Stimulated activated CD8-positive, alpha-beta memory T cell treated with anti-CD3 and anti-CD28 coated beads, Interleukin-7, amount 100 ng/mL, for 4 hours (primary cell): ENCODE measurements at regions not wholly inside any gene's neighbourhood (a gene's known extent, or its start where the extent isn't known, plus 50 kb on each side); places are given as distances from the start of the nearest gene placed in this dataset.
"Not testable (repeated sequence)": the region's sequence is repeated elsewhere in the genome, so short reads cannot be mapped to it uniquely, and the experiment has no call there.

Experiments used
- DNase-seq, 2 donors: peaks; one replicate each; pipeline ENCODE4 v3.0.0-alpha.2; 2020; ENCODE audit warnings: low read depth in 2 of 2

- not testable (repeated sequence) for DNase-seq
Observed at GRCh38 chr16:88164196-88165039, 213.2 kb downstream of the BANP start.

- DNase-seq = not testable (repeated sequence)
Observed at GRCh38 chr16:88165040-88165544, 213.9 kb downstream of the BANP start.

GRCh38 chr16:88165683-88166082 lies 214.4 kb downstream of the BANP start:
- not testable (repeated sequence) for DNase-seq

GRCh38 chr16:88166209-88166773 lies 215.1 kb downstream of the BANP start:
- DNase-seq = not testable (repeated sequence)

- not testable (repeated sequence) for DNase-seq
Observed at GRCh38 chr16:88167798-88168556, 214.8 kb upstream of the ZNF469 start.

GRCh38 chr16:88168557-88168949 lies 214.2 kb upstream of the ZNF469 start:
- not testable (repeated sequence) for DNase-seq

GRCh38 chr16:88169136-88169830 lies 213.5 kb upstream of the ZNF469 start:
- not testable (repeated sequence) for DNase-seq

- DNase-seq = not testable (repeated sequence)
Observed at GRCh38 chr16:88169831-88170165, 213.0 kb upstream of the ZNF469 start.

GRCh38 chr16:88170528-88170991 lies 212.2 kb upstream of the ZNF469 start:
- no peak for DNase-seq

GRCh38 chr16:88171126-88171525 lies 211.6 kb upstream of the ZNF469 start:
- DNase-seq = not testable (repeated sequence)

GRCh38 chr16:88176184-88176583 lies 206.6 kb upstream of the ZNF469 start:
- DNase-seq = not testable (repeated sequence)

GRCh38 chr16:88176591-88177180 lies 206.1 kb upstream of the ZNF469 start:
- DNase-seq = not testable (repeated sequence)

GRCh38 chr16:88178251-88178650 lies 204.5 kb upstream of the ZNF469 start:
- DNase-seq = not testable (repeated sequence)

GRCh38 chr16:88178896-88179295 lies 203.9 kb upstream of the ZNF469 start:
- DNase-seq = not testable (repeated sequence)

- DNase-seq = not testable (repeated sequence)
Observed at GRCh38 chr16:88182967-88183881, 199.5 kb upstream of the ZNF469 start.

- DNase-seq = not testable (repeated sequence)
Observed at GRCh38 chr16:88184053-88184452, 198.7 kb upstream of the ZNF469 start.

GRCh38 chr16:88184566-88185355 lies 198.0 kb upstream of the ZNF469 start:
- not testable (repeated sequence) for DNase-seq

GRCh38 chr16:88185406-88185805 lies 197.4 kb upstream of the ZNF469 start:
- not testable (repeated sequence) for DNase-seq
